Ectodermal cell (in vitro differentiated cells): ENCODE measurements at regions not wholly inside any gene's neighbourhood (a gene's known extent, or its start where the extent isn't known, plus 50 kb on each side); places are given as distances from the start of the nearest gene placed in this dataset.

Experiments used
- H3K27ac ChIP-seq: 2 replicates; pipeline ENCODE4 v1.7.0; 2013; ENCODE audit warnings: mild to moderate bottlenecking, low read depth, low read length; ENCODE audit not compliant: insufficient read depth, poor library complexity, severe bottlenecking
- H3K27me3 ChIP-seq: 2 replicates; pipeline ENCODE4 v1.7.0; 2013; ENCODE audit warnings: mild to moderate bottlenecking, low read length; ENCODE audit not compliant: insufficient read depth, control insufficient read depth, poor library complexity, severe bottlenecking
- H3K36me3 ChIP-seq: one replicate; pipeline ENCODE4 v1.7.0; 2013; ENCODE audit warnings: low read length; ENCODE audit not compliant: control insufficient read depth, insufficient read depth
- H3K4me1 ChIP-seq: one replicate; pipeline ENCODE4 v1.7.0; 2013; ENCODE audit warnings: low read length; ENCODE audit not compliant: control insufficient read depth, insufficient read depth
- H3K4me3 ChIP-seq: 2 replicates; pipeline ENCODE4 v1.7.0; 2013; ENCODE audit warnings: low read depth, low read length, control low read depth; ENCODE audit not compliant: insufficient read depth
- H3K9me3 ChIP-seq: 2 replicates; pipeline ENCODE4 v1.7.0; 2013; ENCODE audit warnings: mild to moderate bottlenecking, low read length, moderate library complexity; ENCODE audit not compliant: control insufficient read depth
- WGBS, 2 experiments: methylation state at CpG; one replicate each; pipeline ENCODE4 v1.1.7; 2013; ENCODE audit warnings: missing lambda C conversion rate in 2 of 2; 5-methylcytosine and 5-hydroxymethylcytosine counted together

DNA sequence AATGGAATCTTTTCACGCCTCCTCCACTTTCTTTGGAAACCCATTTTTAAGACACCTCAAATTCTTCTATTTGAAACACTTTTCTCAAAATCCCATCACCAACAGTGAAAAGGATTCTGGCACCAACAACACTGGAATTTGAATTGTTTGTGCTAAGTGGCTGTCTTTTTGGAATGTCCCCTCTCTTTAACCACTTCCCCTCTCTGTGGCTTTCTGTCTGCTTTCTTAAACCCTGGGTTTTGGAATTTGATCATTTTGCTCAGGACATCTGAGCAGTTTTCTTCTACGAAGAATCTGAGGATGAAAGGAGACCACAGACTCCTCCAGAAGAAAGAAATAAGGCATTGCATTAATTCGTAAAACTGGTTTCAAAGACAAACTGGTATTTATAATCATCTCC is 89.0 kb downstream of the MXRA5 start:
- H3K9me3 ChIP-seq, result no peaks in the 10 kb centered on the region
- H3K27ac ChIP-seq, result no peak overlapping the region
- 92 to 100% methylated on average over 3 of the region's 3 CpGs for WGBS, 2 experiments
- H3K27me3 ChIP-seq, result no peaks in the 10 kb centered on the region
- no peaks in the 10 kb centered on the region for H3K36me3 ChIP-seq
- H3K4me3 ChIP-seq, result no peak overlapping the region
- H3K4me1 ChIP-seq, result no peaks in the 10 kb centered on the region

DNA sequence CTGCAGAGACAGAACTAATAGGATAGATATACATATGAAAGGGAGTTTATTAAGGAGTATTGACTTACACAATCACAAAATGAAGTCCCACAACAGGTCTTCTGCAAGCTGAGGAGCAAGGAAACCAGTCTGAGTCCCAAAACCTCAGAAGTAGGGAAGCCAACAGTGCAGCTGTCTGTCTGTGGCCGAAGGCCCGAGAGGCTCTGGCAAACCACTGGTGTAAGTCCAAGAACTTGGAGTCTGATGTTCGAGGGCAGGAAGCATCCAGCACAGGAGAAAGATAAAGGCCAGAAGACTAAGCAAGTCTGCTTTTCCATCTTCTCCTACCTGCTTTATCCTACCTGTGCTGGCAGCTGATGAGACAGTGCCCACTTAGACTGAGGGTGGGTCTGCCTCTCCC is 89.6 kb downstream of the MXRA5 start:
- Histone ChIP-seq H3K27ac (no peak overlapping the region), H3K36me3 (no peaks in the 10 kb centered on the region), H3K4me1 (no peaks in the 10 kb centered on the region), H3K9me3 (no peaks in the 10 kb centered on the region), H3K27me3 (no peaks in the 10 kb centered on the region), H3K4me3 (no peak overlapping the region)
- WGBS, 2 experiments, result 87 to 96% methylated on average over 3 of the region's 3 CpGs

DNA sequence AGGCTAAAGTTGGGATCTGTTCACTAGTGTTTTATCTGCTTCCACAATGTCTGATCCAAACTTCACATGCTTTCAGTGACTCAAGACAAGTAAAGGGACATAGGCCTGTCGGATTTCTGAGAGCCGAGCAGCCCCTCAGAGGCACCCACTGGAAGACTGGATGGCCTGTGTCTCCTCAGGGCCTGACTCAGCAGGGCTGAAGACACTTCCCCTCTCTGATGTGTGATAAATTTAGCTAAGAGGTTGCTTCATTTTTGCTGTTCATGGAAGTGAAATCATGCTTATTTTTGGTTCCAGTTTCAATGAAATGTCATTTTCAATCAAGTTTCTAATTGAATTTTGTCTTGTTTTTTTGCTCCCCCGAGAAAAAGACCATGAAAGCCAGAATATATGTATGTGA is 93.7 kb downstream of the MXRA5 start:
- no peaks in the 10 kb centered on the region for H3K36me3 ChIP-seq
- 98 to 100% methylated on average over 2 of the region's 3 CpGs for WGBS, 2 experiments

DNA sequence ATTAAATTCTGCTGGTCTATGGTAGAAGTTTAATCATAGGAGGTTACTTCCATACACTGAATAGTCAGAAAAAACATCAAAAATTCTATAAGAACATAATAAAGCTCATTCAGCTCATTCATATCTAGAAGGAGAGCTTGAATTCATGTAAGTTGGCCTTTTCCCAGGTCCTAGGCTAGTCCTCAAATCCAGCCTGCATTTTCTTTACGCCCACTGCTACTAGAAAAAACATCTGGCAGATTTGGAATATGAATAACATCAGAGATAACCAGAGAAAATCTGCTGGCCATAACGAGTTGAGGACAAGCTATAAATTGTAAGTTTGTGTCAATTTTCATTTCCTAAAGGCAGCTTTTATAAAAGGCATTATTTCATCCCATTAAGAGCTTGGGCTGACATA is 95.5 kb downstream of the MXRA5 start:
- H3K27me3 ChIP-seq, result no peaks in the 10 kb centered on the region
- H3K4me1 ChIP-seq, result no peaks in the 10 kb centered on the region
- no peak overlapping the region for H3K27ac ChIP-seq
- 89% methylated on average over 2 of the region's 2 CpGs; no CpG with 5 or more reads in 1 of the 2 experiments for WGBS, 2 experiments
- H3K4me3 ChIP-seq, result no peak overlapping the region
- no peaks in the 10 kb centered on the region for H3K9me3 ChIP-seq
- H3K36me3 ChIP-seq, result no peaks in the 10 kb centered on the region

More for the DNA sequence above, 93.7 kb downstream of the MXRA5 start:
- Histone ChIP-seq H3K9me3 (no peaks in the 10 kb centered on the region), H3K27ac (no peak overlapping the region), H3K4me3 (no peak overlapping the region), H3K4me1 (no peaks in the 10 kb centered on the region), H3K27me3 (no peaks in the 10 kb centered on the region)

DNA sequence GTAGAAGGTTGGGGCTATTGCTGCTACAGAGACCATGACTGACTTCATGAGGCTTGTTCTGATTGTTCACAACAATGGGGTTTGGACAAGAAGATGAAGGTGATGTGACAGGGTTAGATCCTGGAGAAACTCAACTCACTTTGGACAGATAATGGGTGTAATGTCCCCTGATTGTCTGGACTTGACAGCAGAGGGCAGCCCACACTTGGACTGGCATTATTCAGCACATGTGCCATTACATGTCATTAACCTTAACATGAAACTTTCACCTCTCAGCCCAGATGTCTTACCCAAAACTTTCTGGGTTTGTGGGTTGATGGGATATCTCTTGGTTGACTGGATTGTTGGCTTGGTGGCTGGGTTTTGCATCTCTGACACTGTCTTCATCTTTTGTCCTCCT is 101.5 kb downstream of the MXRA5 start:
- H3K36me3 ChIP-seq, result no peaks in the 10 kb centered on the region
- H3K4me1 ChIP-seq, result no peaks in the 10 kb centered on the region
- H3K27ac ChIP-seq, result no peak overlapping the region

DNA sequence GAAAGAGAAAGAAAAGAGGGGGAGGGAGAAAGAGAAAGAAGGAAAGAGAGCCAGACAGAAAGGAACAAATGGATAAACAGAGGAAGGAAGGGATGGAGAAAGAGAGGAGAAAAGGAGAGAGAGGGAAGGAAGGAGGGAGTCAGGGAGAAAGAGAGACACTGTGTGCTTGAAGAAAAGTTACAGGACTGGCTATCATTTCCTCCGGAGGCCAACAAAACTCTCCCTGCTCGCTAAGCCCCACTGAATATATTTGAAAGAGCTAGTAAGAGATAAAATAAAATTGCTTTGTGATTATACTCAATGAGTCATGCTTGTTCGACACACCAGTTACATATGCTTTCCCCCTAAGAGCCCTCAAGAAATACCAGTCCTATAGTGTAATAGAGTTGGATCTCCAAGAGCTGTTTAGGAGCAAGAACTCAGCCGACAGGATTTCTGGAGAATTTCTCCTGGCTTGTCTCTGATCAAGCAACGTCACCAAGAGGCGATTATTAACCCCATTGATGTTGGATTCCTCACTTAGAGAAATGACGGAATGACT is 102.2 kb downstream of the MXRA5 start:
- Histone ChIP-seq H3K27me3 (no peaks in the 10 kb centered on the region), H3K4me1 (no peaks in the 10 kb centered on the region), H3K36me3 (no peaks in the 10 kb centered on the region), H3K27ac (no peak overlapping the region), H3K9me3 (no peaks in the 10 kb centered on the region), H3K4me3 (no peak overlapping the region)
- 85 to 90% methylated on average over 5 to 7 of the region's 7 CpGs for WGBS, 2 experiments

More for the DNA sequence above, 101.5 kb downstream of the MXRA5 start:
- H3K9me3 ChIP-seq, result no peaks in the 10 kb centered on the region
- H3K4me3 ChIP-seq, result no peak overlapping the region
- H3K27me3 ChIP-seq, result no peaks in the 10 kb centered on the region

DNA sequence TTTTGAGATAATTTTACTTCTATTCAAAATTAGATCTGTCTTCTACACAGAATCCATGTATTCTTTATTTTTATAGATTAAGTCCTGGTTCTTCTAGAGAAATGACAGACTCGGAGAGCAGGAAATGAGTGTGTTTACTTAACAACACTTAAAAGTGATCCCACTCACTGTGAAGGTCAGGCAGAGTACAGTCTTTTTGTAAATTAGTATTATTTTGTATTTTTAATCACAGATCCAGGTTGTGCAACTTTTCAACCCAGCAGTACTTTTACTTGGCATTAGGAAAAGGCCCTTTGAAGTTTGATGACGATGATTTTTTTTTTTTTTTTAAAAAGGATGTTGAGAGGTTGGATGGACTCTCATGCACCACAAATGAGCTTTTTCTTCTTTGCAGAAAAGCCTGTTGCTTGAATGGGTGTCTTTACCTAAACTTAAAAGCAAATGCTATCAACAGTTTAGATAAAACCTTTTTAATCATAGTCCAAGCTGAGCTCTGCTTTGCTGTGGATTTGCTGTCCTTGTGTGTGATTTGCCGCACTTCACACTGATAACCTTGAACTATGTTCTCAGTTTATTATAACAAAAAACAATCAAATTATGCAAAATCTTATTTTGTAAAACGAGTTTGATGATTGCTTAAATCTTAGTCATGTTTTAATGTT is 114.1 kb downstream of the MXRA5 start:
- no peaks in the 10 kb centered on the region for H3K27me3 ChIP-seq
- no peak overlapping the region for H3K4me3 ChIP-seq
- H3K9me3 ChIP-seq, result no peaks in the 10 kb centered on the region
- no peaks in the 10 kb centered on the region for H3K4me1 ChIP-seq
- 100% methylated on average over 1 of the region's 4 CpGs for WGBS, 2 experiments
- no peak overlapping the region for H3K27ac ChIP-seq
- no peaks in the 10 kb centered on the region for H3K36me3 ChIP-seq

DNA sequence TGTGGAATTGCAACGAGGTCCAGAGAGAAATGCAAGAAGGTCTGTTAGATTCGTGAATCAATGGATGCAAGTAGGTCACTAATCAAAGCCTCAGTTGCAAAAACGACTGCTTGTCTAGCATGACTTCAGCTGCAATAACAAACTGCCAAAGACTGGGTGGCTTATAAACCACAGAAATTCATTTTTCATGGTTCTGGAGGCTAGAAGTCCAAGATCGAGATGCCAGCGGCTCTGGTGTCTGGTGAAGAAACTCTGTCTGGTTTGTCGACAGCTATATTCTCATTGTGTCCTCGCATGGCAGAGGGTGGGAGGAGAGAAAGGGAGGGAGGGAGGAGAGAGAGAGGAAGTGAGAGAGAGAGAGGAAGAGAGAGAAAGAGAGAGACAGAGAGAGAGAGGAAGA is 114.7 kb downstream of the MXRA5 start:
- 56 to 57% methylated on average over 7 of the region's 7 CpGs for WGBS, 2 experiments
- no peaks in the 10 kb centered on the region for H3K27me3 ChIP-seq
- no peaks in the 10 kb centered on the region for H3K9me3 ChIP-seq
- no peak overlapping the region for H3K27ac ChIP-seq
- no peaks in the 10 kb centered on the region for H3K36me3 ChIP-seq
- no peak overlapping the region for H3K4me3 ChIP-seq
- no peaks in the 10 kb centered on the region for H3K4me1 ChIP-seq

DNA sequence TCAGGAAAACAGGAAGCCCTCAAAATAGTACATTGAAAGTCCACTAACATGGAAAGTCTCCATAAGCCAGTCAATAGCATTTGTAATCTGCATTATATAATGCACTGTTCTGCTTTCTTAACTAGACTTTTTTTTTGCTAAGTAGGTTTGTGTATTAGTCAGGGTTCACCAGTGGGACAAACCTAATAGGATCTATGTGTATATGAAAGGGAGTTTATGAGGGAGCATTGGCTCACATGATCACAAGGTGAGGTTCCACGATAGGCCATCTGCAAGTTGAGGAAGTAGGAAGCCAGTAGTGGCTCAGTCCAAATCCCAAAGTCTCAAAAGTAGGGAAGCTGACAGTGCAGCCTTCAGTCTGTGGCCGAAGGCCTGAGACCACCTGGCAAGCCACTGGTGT is 116.0 kb downstream of the MXRA5 start:
- no peaks in the 10 kb centered on the region for H3K36me3 ChIP-seq
- H3K4me1 ChIP-seq, result no peaks in the 10 kb centered on the region
- no peaks in the 10 kb centered on the region for H3K27me3 ChIP-seq
- H3K9me3 ChIP-seq, result no peaks in the 10 kb centered on the region
- no peak overlapping the region for H3K27ac ChIP-seq
- no peak overlapping the region for H3K4me3 ChIP-seq
- WGBS, 2 experiments, result 89 to 96% methylated on average over 2 of the region's 2 CpGs

DNA sequence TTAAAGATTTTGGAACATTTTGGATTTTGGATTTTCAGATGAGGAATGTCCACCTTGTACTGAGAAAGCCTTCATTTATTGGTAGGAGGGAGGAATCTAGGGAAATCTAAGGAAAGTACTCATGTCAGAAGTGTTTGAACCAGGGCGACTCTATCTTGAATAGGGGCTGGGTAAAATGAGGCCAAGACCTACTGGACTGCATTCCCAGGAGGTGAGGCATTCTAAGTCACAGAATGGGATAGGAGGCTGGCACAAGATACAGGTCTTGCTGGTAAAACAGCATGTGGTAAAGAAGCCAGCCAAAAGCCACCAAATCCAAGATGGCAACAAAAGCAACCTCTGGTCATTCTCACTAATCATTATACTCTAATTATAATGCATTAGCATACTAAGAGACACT is 118.9 kb downstream of the MXRA5 start:
- no peaks in the 10 kb centered on the region for H3K27me3 ChIP-seq
- H3K9me3 ChIP-seq, result no peaks in the 10 kb centered on the region
- no peaks in the 10 kb centered on the region for H3K4me1 ChIP-seq
- no peaks in the 10 kb centered on the region for H3K36me3 ChIP-seq
- no peak overlapping the region for H3K27ac ChIP-seq
- H3K4me3 ChIP-seq, result no peak overlapping the region
- 79 to 100% methylated on average over 1 of the region's 1 CpG for WGBS, 2 experiments
